A549 (cell line): ENCODE measurements at regions not wholly inside any gene's neighbourhood (a gene's known extent, or its start where the extent isn't known, plus 50 kb on each side); places are given as distances from the start of the nearest gene placed in this dataset.

Experiments used
- CHD4 ChIP-seq: fragments of 200-600 bp; sonication (generic); IDR thresholded peaks from 2 replicates; pipeline ENCODE4 v1.6.1; 2016; ENCODE audit warnings: antibody characterized with exemption, mild to moderate bottlenecking, borderline replicate concordance
- EHF ChIP-seq: fragments of 250-450 bp; sonication (Bioruptor Pico); IDR thresholded peaks from 2 replicates; pipeline ENCODE4 v1.5.0; 2020; ENCODE audit warnings: mild to moderate bottlenecking
- EP300 ChIP-seq, 2 experiments: fragments of >200 bp; sonication (Bioruptor Twin); formaldehyde crosslinking; IDR thresholded peaks; 2 replicates in 1 of 2; 3 replicates in 1 of 2; pipeline ENCODE4 v1.6.1; 2016 to 2017
- JUNB ChIP-seq: fragments of >200 bp; sonication (Bioruptor Twin); formaldehyde crosslinking; IDR thresholded peaks from 2 replicates; pipeline ENCODE4 v1.6.1; 2016
- MAZ ChIP-seq: fragments of 150-350 bp; IDR thresholded peaks from 2 replicates; pipeline ENCODE4 v1.6.1; 2014; ENCODE audit warnings: antibody characterized with exemption, low read depth, low read length, borderline replicate concordance
- NFE2L2 ChIP-seq: fragments of 150-350 bp; conservative IDR thresholded peaks from 2 replicates; pipeline ENCODE4 v1.6.1; 2014; ENCODE audit warnings: low read length
- TF ChIP-seq, protein P1 (sequence below): fragments of >200 bp; sonication (Bioruptor Twin); formaldehyde crosslinking; IDR thresholded peaks from 3 replicates; pipeline ENCODE4 v1.5.1; 2016
- TF ChIP-seq, protein P2 (sequence below): fragments of 150-350 bp; IDR thresholded peaks from 2 replicates; pipeline ENCODE4 v1.6.1; 2014; ENCODE audit warnings: low read depth, mild to moderate bottlenecking, low read length

DNA sequence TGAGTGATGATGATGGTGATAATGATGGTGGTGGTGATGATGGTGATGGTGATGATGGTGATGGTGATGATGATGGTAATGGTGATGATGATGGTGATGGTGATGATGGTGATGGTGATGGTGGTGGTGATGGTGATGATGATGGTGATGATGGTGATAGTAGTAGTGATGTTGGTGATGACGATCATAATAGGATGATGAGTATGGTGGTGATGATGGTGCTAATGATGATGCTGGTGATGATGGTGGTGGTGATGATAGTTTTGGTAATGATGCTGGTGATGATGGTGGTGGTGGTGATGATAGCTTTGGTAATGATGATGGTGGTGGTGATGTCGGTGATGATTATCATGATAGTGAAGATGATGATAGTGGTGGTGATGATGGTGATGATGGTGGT is 171.5 kb upstream of the SFSWAP start:
- TF ChIP-seq, protein P1, sequence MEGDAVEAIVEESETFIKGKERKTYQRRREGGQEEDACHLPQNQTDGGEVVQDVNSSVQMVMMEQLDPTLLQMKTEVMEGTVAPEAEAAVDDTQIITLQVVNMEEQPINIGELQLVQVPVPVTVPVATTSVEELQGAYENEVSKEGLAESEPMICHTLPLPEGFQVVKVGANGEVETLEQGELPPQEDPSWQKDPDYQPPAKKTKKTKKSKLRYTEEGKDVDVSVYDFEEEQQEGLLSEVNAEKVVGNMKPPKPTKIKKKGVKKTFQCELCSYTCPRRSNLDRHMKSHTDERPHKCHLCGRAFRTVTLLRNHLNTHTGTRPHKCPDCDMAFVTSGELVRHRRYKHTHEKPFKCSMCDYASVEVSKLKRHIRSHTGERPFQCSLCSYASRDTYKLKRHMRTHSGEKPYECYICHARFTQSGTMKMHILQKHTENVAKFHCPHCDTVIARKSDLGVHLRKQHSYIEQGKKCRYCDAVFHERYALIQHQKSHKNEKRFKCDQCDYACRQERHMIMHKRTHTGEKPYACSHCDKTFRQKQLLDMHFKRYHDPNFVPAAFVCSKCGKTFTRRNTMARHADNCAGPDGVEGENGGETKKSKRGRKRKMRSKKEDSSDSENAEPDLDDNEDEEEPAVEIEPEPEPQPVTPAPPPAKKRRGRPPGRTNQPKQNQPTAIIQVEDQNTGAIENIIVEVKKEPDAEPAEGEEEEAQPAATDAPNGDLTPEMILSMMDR, result no peak
- TF ChIP-seq NFE2L2 (no peak), JUNB (no peak), MAZ (no peak), EHF (no peak), EP300 (IDR thresholded peaks at IDR 0.05) (no peak), CHD4 (no peak)
- TF ChIP-seq, protein P2, sequence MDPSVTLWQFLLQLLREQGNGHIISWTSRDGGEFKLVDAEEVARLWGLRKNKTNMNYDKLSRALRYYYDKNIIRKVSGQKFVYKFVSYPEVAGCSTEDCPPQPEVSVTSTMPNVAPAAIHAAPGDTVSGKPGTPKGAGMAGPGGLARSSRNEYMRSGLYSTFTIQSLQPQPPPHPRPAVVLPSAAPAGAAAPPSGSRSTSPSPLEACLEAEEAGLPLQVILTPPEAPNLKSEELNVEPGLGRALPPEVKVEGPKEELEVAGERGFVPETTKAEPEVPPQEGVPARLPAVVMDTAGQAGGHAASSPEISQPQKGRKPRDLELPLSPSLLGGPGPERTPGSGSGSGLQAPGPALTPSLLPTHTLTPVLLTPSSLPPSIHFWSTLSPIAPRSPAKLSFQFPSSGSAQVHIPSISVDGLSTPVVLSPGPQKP, result no peak
